Activated CD4-positive, alpha-beta T cell treated with anti-CD3 and anti-CD28 coated beads, Interleukin-2, amount 50 U/mL, for 1 hour (primary cell): ENCODE measurements at regions not wholly inside any gene's neighbourhood (a gene's known extent, or its start where the extent isn't known, plus 50 kb on each side); places are given as distances from the start of the nearest gene placed in this dataset.
"Not testable (repeated sequence)": the region's sequence is repeated elsewhere in the genome, so short reads cannot be mapped to it uniquely, and the experiment has no call there.

Experiments used
- DNase-seq: peaks from one replicate; pipeline ENCODE4 v3.0.0-alpha.2; 2020

DNA sequence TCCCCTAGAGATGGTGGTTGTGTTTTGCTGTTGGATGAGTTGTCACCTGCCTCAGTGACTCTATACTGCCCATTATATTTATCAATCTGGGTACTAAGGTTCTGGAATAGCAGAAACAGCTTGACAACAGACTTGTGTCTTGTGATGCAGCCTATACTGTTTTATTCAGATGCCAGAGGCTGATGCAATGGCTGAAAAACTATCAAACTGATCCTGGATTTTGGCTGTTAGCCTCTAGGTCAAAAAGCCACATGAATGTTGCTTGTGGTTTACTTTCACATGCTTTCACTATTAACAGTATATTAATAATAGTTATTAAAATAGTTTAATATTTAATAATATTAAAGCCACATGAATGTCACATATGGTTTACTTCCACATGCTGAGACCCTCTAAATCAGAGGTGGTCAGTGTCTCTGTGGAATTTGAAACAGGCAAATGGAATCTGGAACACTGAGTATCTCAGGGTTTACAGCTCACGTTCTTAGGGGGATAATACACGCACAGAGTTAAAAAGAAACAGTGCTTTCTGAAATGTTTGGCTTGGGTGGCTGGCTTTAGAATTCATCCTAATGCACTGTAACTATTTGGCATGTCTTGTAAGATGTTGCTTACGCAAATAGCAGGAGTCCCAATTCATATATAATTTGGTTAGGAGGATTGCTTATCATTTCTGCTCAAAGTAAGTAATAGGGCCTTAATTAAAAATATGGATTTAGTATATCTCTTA, 82.5 kb upstream of the LCORL start:
- DNase-seq, result no peak

GRCh38 chr4:18100657-18101056, 79.1 kb upstream of the LCORL start:
- no peak for DNase-seq

- DNase-seq, result not testable (repeated sequence)
These were observed 68.9 kb upstream of the LCORL start for GRCh38 chr4:18090447-18090846.

- no peak for DNase-seq
These were observed 60.7 kb upstream of the LCORL start for GRCh38 chr4:18082236-18082635.

- DNase-seq, result no peak
These were observed 60.2 kb upstream of the LCORL start for GRCh38 chr4:18081708-18082107.

GRCh38 chr4:18077808-18078207, 56.3 kb upstream of the LCORL start:
- DNase-seq, result no peak

DNA sequence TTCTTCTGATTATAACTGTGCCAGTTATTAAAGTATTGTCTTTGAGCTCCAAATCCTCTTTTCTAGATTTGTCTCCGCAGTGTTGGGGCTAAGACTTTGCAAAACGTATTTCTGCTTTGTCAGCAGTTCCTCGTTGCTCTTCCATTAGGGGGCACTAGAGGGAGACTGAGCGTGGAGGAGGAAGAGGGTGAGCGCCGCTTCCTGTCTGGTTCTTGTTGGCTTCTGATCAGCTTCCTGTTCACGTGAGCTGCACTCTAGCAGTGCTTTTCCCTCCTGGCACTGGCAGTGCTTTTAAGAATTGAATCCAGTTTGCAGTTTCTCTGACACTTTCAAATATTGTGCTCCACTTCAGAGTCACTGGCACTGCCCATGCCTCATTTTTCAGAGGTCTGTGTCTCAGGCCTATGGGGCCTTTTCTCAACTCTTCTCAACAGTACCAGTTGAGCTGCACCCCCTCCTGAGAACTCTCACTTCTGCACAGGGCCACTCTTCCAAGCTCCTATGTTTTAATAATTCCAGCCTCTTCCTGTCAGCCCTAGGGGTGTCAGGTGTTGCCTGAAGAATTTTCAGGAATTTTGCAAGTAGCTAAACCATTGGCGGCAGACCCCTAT, 54.4 kb upstream of the LCORL start:
- peak; percentile 3 for DNase-seq

DNA sequence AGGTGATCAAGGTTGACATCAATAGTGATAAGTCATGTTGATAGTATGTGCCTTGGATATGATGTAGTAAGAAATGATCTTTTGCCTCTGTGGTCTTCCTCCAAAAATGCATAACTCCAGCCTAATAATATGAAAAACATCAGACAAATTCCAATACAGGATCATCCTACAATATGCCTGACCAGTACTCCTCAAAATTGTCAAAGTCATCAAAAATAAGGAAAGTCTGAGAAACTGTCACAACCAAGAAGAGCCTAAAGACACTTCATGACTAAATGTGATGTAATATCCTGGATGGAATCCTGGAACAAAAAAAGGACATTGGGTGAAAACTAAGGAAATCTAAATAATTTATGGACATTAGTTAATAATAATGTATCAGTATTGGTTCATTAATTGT, 50.3 kb upstream of the LCORL start:
- DNase-seq, result no peak
